ENCODE measurements at regions not wholly inside any gene's neighbourhood (a gene's known extent, or its start where the extent isn't known, plus 50 kb on each side); places are given as distances from the start of the nearest gene placed in this dataset.

DNA sequence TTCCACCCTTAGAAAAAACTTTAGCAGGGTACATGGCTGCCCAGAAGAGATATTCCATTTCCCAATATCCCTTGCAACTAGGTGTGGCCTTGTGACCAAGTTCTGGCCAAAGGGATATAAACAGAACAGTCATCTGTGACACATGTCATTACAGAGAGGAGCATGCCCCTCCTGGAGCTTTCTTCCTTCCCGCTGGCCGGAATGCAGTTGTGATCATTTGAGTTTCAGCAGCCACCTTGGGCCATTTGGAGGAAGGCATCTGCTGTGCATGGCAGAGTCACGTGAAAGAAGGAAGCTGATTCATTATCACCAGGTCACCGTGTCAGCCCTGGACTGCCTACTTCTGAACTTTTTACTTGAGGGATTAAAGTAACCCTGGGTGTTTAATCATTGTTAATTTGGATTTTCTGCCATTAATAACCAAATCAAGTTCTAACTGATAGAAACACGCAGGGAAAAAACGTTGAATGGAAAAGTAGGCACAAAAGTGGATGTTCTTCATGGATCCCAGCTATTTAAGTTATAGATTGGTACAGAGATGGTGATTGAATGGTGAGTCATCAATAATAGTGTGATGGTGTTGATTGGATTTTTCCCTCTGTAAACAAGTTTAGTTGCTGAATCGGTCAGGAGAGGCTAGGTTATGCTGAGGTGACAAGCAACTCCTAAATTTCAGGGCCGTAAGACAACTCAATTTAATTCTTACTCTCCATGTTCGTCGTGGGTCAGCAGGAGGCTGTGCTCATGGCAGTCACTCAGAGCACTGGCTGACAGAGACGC is 80.7 kb upstream of the CCDC167 start:
- no peak overlapping the region for H3K4me3 ChIP-seq (ENCODE audit: low read depth, low read length)
- TF ChIP-seq, protein P1, sequence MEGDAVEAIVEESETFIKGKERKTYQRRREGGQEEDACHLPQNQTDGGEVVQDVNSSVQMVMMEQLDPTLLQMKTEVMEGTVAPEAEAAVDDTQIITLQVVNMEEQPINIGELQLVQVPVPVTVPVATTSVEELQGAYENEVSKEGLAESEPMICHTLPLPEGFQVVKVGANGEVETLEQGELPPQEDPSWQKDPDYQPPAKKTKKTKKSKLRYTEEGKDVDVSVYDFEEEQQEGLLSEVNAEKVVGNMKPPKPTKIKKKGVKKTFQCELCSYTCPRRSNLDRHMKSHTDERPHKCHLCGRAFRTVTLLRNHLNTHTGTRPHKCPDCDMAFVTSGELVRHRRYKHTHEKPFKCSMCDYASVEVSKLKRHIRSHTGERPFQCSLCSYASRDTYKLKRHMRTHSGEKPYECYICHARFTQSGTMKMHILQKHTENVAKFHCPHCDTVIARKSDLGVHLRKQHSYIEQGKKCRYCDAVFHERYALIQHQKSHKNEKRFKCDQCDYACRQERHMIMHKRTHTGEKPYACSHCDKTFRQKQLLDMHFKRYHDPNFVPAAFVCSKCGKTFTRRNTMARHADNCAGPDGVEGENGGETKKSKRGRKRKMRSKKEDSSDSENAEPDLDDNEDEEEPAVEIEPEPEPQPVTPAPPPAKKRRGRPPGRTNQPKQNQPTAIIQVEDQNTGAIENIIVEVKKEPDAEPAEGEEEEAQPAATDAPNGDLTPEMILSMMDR (IDR thresholded peaks at IDR 0.05; ENCODE audit: insufficient read depth, low read length): no peak
- DNase-seq (ENCODE audit: low read depth): no peak

DNA sequence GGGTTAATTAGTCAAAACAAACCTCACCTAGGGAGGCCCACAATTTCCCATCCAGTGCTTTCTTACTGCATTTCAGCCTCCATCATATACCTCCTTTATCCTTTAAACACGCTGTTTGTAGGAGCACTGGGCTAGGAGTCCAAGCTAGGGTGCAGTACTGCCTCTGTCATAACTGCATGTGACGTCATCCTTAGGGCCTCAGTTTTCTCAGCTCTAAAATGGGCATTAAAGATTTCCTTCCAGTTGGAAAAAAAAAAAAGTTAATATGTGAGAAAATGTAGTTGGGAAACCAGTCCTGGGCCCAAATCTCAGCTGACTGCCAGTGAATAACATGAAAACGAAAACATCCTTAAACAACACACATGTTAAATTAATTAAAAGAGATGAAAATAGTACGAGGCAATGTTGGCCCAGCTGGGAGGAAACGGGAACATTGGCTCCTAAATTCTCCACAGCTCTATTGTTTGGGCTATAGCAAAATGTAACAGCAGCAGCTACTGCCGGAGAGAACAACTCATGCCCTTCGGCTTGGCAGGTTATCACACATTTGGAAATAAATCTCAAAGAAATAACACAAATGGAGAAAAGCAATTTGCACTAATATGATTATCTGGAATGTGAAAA is 79.9 kb upstream of the CCDC167 start:
- TF ChIP-seq, protein P1 (IDR thresholded peaks at IDR 0.05; ENCODE audit: insufficient read depth, low read length): no peak
- no peak for DNase-seq (ENCODE audit: low read depth)

DNA sequence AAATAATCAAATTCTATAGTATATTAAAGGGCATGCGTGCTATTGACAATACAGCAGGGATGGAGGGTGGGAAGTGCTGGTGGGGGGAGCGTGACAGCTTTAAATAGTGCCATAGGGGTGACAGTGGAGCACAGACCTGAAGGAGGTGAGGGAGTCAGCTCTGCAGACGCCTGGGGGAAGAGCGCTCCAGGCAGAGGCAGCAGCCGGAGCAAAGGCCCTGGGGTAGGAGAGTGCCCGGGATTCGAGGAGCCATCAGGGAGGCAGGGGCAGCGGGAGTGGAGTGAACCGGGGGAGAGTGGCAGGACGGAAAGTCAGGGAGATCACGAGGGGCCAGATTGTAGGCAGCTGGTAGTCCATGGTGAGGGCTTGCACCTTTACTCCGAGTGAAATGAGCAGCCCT is 78.4 kb upstream of the CCDC167 start:
- no peak overlapping the region for H3K4me3 ChIP-seq (ENCODE audit: low read depth, low read length)
- no peak for DNase-seq (ENCODE audit: low read depth)
- TF ChIP-seq, protein P1 (IDR thresholded peaks at IDR 0.05; ENCODE audit: insufficient read depth, low read length): no peak

More for the DNA sequence above, 79.9 kb upstream of the CCDC167 start:
- no peak overlapping the region for H3K4me3 ChIP-seq (ENCODE audit: low read depth, low read length)

- TF ChIP-seq, protein P1 (IDR thresholded peaks at IDR 0.05; ENCODE audit: insufficient read depth, low read length): no peak
- no peak for DNase-seq (ENCODE audit: low read depth)
- no peak overlapping the region for H3K4me3 ChIP-seq (ENCODE audit: low read depth, low read length)
These were observed 76.6 kb upstream of the CCDC167 start for GRCh38 chr6:37576336-37576737.

- TF ChIP-seq, protein P1 (IDR thresholded peaks at IDR 0.05; ENCODE audit: insufficient read depth, low read length): no peak
- no peak overlapping the region for H3K4me3 ChIP-seq (ENCODE audit: low read depth, low read length)
- DNase-seq (ENCODE audit: low read depth): no peak
These were observed 75.5 kb upstream of the CCDC167 start for GRCh38 chr6:37575221-37575620.

DNA sequence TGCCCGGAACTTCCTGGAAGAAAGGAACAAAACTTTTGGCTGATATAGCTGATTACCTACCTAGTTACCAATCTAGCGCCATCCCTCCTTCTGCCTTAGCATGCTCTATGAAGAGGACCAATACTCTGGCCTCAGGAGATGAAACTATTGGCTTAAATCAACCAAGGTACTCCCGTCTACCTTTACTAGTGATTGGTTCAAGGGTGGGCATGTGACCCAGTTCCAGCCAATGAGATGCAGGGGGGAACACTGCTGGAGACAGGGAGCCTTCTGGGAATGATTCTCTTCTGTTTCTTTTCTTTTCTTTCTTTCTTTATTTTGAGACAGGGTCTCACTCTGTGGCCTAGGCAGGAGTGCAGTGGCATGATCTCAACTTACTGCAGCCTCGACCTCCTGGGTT is 72.6 kb upstream of the CCDC167 start:
- TF ChIP-seq, protein P1 (IDR thresholded peaks at IDR 0.05; ENCODE audit: insufficient read depth, low read length): no peak
- no peak for DNase-seq (ENCODE audit: low read depth)
- H3K4me3 ChIP-seq (ENCODE audit: low read depth, low read length): no peak overlapping the region

Data from fibroblast of the aortic adventitia (primary cell).